Thoracic aorta (tissue), 2 donors: ENCODE measurements at regions not wholly inside any gene's neighbourhood (a gene's known extent, or its start where the extent isn't known, plus 50 kb on each side); places are given as distances from the start of the nearest gene placed in this dataset.
"Not testable (repeated sequence)": the region's sequence is repeated elsewhere in the genome, so short reads cannot be mapped to it uniquely, and the experiment has no call there.

ENCODE experiments used
- ATAC-seq: fragments of 150-250 bp; one replicate; pipeline ENCODE4 v1.8.0; 2017; ENCODE audit warnings: low read depth; ENCODE audit not compliant: insufficient number of reproducible peaks, low FRiP score
- DNase-seq: peaks from one replicate; pipeline ENCODE4 v3.0.0-alpha.2; 2020; ENCODE audit warnings: low spot score
- H3K27ac ChIP-seq, 2 donors: fragments of 200-600 bp; sonication (generic); 1 replicate in 1 of 2; 2 replicates in 1 of 2; pipeline ENCODE4 v1.5.1; 2016; ENCODE audit warnings: mild to moderate bottlenecking in 2 of 2, moderate library complexity in 2 of 2
- H3K27me3 ChIP-seq: fragments of 200-600 bp; sonication (generic); replicated peaks from 2 replicates; pipeline ENCODE4 v1.6.0; 2016; ENCODE audit warnings: mild to moderate bottlenecking; ENCODE audit not compliant: insufficient read depth
- H3K36me3 ChIP-seq: fragments of 200-600 bp; sonication (generic); one replicate; pipeline ENCODE4 v1.5.1; 2016
- H3K4me1 ChIP-seq, 2 donors: fragments of 200-600 bp; sonication (generic); 1 replicate in 1 of 2; 2 replicates in 1 of 2; pipeline versions ENCODE4 v1.5.1 to v1.6.0; 2016; ENCODE audit warnings: low read depth in 2 of 2, mild to moderate bottlenecking in 1 of 2; ENCODE audit not compliant: control insufficient read depth in 1 of 2
- H3K4me3 ChIP-seq: fragments of 200-600 bp; sonication (generic); 2 replicates; pipeline ENCODE4 v1.5.1; 2016; ENCODE audit warnings: mild to moderate bottlenecking
- H3K9me3 ChIP-seq: fragments of 200-600 bp; sonication (generic); 2 replicates; pipeline ENCODE4 v1.5.1; 2016

- H3K27ac ChIP-seq, H3K4me3 ChIP-seq, H3K27me3 ChIP-seq, H3K9me3 ChIP-seq, H3K4me1 ChIP-seq, ATAC-seq, H3K36me3 ChIP-seq, DNase-seq: not testable (repeated sequence)
These were observed 70.9 kb downstream of the NPIPA5 start for GRCh38 chr16:15307184-15307583.

- not testable (repeated sequence) for H3K4me3 ChIP-seq, H3K4me1 ChIP-seq, H3K36me3 ChIP-seq, H3K27me3 ChIP-seq, ATAC-seq, DNase-seq, H3K27ac ChIP-seq, H3K9me3 ChIP-seq
These were observed 72.2 kb downstream of the NPIPA5 start for GRCh38 chr16:15305889-15306288.

GRCh38 chr16:15303667-15304324 is 74.3 kb downstream of the NPIPA5 start:
- not testable (repeated sequence) for H3K4me3 ChIP-seq, H3K27me3 ChIP-seq, DNase-seq, H3K4me1 ChIP-seq, H3K36me3 ChIP-seq, ATAC-seq, H3K27ac ChIP-seq, H3K9me3 ChIP-seq

GRCh38 chr16:15297104-15297503 is 81.0 kb downstream of the NPIPA5 start:
- H3K4me3 ChIP-seq, H3K36me3 ChIP-seq, H3K4me1 ChIP-seq, ATAC-seq, DNase-seq, H3K9me3 ChIP-seq, H3K27me3 ChIP-seq, H3K27ac ChIP-seq: not testable (repeated sequence)

- H3K27ac ChIP-seq, H3K27me3 ChIP-seq, ATAC-seq, H3K4me1 ChIP-seq, H3K9me3 ChIP-seq, H3K4me3 ChIP-seq, DNase-seq, H3K36me3 ChIP-seq: not testable (repeated sequence)
These were observed 103.3 kb downstream of the NPIPA5 start for GRCh38 chr16:15274796-15275195.

GRCh38 chr16:15273964-15274363 is 104.1 kb downstream of the NPIPA5 start:
- not testable (repeated sequence) for DNase-seq, H3K4me1 ChIP-seq, H3K27ac ChIP-seq, H3K9me3 ChIP-seq, H3K4me3 ChIP-seq, H3K27me3 ChIP-seq, ATAC-seq, H3K36me3 ChIP-seq

- ATAC-seq, H3K4me1 ChIP-seq: not testable (repeated sequence)
These were observed 111.2 kb downstream of the NPIPA5 start for GRCh38 chr16:15266941-15267340.

GRCh38 chr16:15262212-15262611 is 115.9 kb downstream of the NPIPA5 start:
- ATAC-seq, H3K27me3 ChIP-seq, H3K27ac ChIP-seq, H3K4me3 ChIP-seq, H3K9me3 ChIP-seq, H3K36me3 ChIP-seq, H3K4me1 ChIP-seq, DNase-seq: not testable (repeated sequence)

More at GRCh38 chr16:15266941-15267340, 111.2 kb downstream of the NPIPA5 start:
- H3K36me3 ChIP-seq, DNase-seq, H3K27ac ChIP-seq, H3K27me3 ChIP-seq, H3K9me3 ChIP-seq, H3K4me3 ChIP-seq: not testable (repeated sequence)

GRCh38 chr16:15247971-15248370 is 130.1 kb downstream of the NPIPA5 start:
- ATAC-seq, DNase-seq, H3K27me3 ChIP-seq, H3K9me3 ChIP-seq, H3K27ac ChIP-seq, H3K4me3 ChIP-seq, H3K36me3 ChIP-seq, H3K4me1 ChIP-seq: not testable (repeated sequence)

GRCh38 chr16:15236674-15237323 is 141.3 kb downstream of the NPIPA5 start:
- H3K4me1 ChIP-seq, DNase-seq, H3K27ac ChIP-seq, H3K9me3 ChIP-seq, H3K4me3 ChIP-seq, H3K27me3 ChIP-seq, H3K36me3 ChIP-seq, ATAC-seq: not testable (repeated sequence)

- H3K4me1 ChIP-seq, H3K9me3 ChIP-seq, ATAC-seq, H3K27me3 ChIP-seq, H3K27ac ChIP-seq, H3K4me3 ChIP-seq, H3K36me3 ChIP-seq, DNase-seq: not testable (repeated sequence)
These were observed 141.1 kb upstream of the RRN3 start for GRCh38 chr16:15235140-15235539.

- H3K36me3 ChIP-seq, H3K27me3 ChIP-seq, ATAC-seq, H3K9me3 ChIP-seq, H3K4me1 ChIP-seq, H3K4me3 ChIP-seq, H3K27ac ChIP-seq, DNase-seq: not testable (repeated sequence)
These were observed 140.6 kb upstream of the RRN3 start for GRCh38 chr16:15234702-15235101.

GRCh38 chr16:15230432-15230831 is 136.4 kb upstream of the RRN3 start:
- not testable (repeated sequence) for H3K9me3 ChIP-seq, H3K27me3 ChIP-seq, ATAC-seq, H3K27ac ChIP-seq, H3K4me3 ChIP-seq, DNase-seq, H3K36me3 ChIP-seq, H3K4me1 ChIP-seq
